HCEC 1CT (cell line): ENCODE measurements at regions not wholly inside any gene's neighbourhood (a gene's known extent, or its start where the extent isn't known, plus 50 kb on each side); places are given as distances from the start of the nearest gene placed in this dataset.

Experiments used
- DNase-seq: peaks from one replicate; pipeline ENCODE4 v3.0.0-alpha.2; 2017

- no peak for DNase-seq
Measured at GRCh38 chr12:74917743-74918142, 291.9 kb downstream of the KCNC2 start.

GRCh38 chr12:74918291-74918690 lies 291.3 kb downstream of the KCNC2 start:
- no peak for DNase-seq

DNA sequence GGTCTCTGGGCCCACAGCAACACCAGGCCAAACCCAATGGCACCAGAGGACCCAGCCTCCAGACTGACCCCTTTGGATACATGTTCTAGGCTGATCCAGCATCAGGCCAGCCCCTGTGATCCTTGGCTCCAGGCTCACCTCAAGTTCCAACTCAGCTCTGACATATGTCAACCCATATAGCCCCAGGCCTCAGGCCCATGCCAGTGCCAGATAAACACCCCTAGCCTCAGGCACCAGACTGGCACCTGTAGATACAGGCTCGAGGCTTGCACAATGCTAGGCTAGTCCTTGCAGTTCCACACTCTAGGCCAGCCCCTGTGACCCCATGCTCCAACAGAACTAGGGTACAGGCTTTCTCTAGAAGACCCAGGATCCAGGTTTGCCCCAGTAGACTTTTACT lies 287.5 kb downstream of the KCNC2 start:
- no peak for DNase-seq

GRCh38 chr12:74922642-74923041 lies 287.0 kb downstream of the KCNC2 start:
- no peak for DNase-seq

GRCh38 chr12:74941670-74942069 lies 268.0 kb downstream of the KCNC2 start:
- DNase-seq = no peak

- DNase-seq = no peak
Measured at GRCh38 chr12:74945771-74946198, 263.9 kb downstream of the KCNC2 start.

GRCh38 chr12:74953697-74954096 lies 255.9 kb downstream of the KCNC2 start:
- DNase-seq = no peak

GRCh38 chr12:74957231-74957630 lies 252.4 kb downstream of the KCNC2 start:
- no peak for DNase-seq

GRCh38 chr12:74957634-74958033 lies 252.0 kb downstream of the KCNC2 start:
- no peak for DNase-seq

DNA sequence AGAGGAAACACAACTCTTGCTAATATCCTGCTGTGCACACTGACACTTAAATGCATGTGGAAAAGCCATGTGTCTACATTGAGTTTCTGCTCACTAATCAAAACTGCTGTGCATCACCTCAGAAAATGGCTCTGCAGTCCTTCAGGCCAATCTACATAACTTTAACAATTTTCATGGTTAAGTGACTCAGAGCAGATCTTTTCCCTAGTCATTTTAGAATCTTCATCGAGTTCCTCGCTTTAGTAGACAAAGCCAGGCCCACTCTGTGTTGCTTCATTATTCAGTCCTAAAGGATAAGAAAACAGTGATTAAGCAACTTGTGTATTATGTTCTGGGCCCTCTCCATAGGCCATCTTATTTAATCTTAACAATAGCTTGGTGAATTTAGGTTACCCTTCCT lies 250.0 kb downstream of the KCNC2 start:
- no peak for DNase-seq

DNA sequence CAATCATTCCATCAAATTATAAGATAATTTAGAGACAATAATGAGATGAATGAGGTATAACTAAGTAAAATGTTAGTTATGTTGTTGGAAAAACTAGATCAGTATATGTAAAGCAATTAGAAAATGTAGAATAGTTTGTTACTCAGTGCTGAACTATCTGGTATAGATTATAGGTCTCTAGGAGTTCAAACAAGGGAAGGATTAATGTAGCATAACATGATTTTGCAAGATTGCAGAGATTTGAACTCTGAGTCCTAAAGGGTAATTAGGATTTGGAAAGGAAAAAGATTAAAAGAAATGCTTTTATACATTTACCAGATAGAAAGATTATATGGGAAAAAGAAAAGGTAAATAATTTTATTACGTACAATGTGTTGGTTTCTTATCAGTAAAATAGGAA lies 246.3 kb downstream of the KCNC2 start:
- no peak for DNase-seq

- DNase-seq = no peak
Measured at GRCh38 chr12:74963867-74964331, 245.7 kb downstream of the KCNC2 start.

DNA sequence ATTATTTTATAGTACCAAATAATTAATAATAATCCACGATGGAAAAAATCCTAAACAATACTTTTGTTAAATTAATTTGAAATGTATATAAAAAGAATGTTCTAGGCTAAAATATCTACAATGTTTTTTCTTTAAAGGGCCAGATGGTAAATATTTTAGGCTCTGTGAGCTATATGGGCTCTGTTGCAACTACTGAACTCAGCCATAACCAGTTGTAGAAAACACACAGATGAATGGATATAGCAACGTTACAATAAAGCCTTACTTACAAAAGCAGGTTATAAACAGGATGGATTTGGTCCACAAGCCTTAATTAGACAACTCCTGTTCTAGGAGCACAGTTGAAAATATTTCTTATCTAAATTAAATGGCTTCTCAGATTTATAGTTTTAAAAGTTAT lies 245.2 kb downstream of the KCNC2 start:
- no peak for DNase-seq

DNA sequence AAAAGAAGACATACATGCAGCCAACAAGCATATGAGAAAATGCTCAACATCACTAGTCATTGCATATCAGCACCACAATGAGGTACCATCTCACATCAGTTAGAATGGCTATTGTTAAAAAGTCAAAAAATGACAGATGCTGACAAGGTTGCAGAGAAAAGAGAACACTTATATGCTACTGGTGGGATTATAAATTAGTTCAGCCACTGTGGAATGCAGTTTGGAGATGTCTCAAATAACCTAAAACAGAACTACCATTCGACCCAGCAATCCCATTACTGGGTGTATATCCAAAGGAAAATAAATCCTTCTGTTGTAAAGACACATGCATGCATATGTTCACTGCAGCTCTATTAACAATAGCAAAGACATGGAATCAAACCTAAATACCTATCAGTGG lies 238.4 kb downstream of the KCNC2 start:
- no peak for DNase-seq

- no peak for DNase-seq
Measured at GRCh38 chr12:74977832-74978481, 231.7 kb downstream of the KCNC2 start.

GRCh38 chr12:74980510-74980909 lies 229.1 kb downstream of the KCNC2 start:
- peak; percentile 32 for DNase-seq

GRCh38 chr12:74981541-74981940 lies 228.1 kb downstream of the KCNC2 start:
- no peak for DNase-seq

DNA sequence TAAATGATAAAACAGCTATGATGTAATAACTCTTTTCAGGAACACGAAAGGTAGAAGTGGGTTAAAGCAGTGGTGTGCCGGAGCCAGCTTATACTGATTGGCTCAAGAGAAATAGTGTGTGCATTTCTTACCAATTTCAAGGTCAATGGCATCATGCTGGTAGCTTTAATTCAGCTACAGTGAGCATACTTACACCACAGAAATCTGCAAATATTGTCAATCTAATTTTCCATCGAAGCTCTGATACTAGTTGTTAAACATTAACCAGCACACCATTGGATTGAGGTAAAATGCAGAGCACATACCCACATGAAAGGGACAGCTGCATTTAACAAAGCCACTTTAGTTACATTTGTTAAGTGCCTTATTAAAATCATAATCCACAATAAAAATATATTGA lies 225.7 kb downstream of the KCNC2 start:
- no peak for DNase-seq

DNA sequence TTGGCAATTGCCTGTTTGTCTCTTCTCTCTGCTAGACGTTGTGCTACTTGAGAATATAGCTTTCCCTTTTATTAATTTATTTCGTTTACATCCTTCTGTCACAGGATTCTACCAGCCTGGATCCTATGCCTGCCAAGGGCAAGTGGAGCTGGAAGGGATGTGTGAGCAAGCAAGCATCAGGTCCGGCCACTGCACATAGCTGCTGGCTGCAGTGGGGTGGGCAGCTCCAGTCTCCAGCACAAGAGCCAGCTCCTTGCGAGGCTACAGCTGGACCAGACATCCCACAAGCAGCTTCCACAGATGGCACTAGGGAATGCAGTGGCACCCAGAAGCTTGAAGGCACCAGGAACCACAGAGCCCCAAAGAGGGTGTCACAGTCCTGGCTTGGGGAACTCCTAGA lies 225.0 kb downstream of the KCNC2 start:
- no peak for DNase-seq

DNA sequence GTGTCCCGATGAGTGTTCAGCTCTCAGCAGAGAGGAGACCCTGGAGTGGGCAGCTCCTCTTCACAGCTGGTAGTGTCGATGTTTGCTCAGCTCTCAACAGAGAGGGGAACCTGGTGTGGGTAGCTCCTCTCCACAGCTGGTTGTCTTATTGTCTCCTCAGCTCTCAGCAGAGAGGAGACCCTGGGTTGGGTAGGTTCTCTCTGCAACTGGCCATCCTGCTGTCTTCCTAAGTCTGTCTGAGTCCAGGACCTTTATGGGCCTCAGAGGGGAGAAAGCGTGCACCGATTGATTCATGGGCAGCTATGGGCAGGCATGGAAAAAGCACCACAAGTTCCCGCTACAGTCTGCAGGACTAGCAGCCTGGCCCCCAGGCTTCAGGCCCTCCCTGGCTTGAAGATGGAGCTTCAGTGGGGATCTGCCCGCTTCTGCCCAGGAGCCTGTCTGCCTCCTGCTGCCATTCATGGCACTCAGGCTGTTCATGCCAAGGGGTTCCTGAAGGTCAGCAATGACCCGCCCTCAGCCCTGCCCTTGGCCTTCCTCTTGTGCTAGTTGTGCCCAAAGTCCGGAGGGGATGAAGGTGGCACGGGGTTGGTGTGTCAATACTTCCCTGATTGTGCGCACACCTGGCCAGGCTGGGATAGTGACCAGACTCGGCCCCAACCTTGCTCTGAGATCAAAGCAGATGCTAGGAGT lies 224.2 kb downstream of the KCNC2 start:
- no peak for DNase-seq

DNA sequence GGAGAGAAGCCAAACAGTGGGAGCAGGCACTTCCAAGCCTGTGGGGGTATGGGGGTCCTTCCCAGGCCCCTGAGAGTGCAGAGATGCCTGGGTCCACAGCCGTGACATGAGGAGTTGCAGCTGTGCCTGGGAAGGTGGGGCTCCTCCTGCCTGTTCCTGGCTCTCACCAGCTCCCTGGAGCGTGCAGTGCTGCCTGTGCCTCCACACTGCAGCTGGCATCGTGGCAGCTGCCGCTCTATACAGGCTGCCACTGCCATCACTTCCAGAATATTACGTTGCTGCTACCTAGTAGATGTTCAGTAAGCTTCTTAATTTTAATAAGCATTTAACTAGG lies 223.7 kb downstream of the KCNC2 start:
- no peak for DNase-seq

GRCh38 chr12:74988156-74988555 lies 221.5 kb downstream of the KCNC2 start:
- no peak for DNase-seq
